ENCODE measurements at regions not wholly inside any gene's neighbourhood (a gene's known extent, or its start where the extent isn't known, plus 50 kb on each side); places are given as distances from the start of the nearest gene placed in this dataset.

GRCh38 chr16:73286346-73287267 lies 238.7 kb upstream of the ZFHX3 start:
- TF ChIP-seq CTCF (conservative IDR thresholded peaks at IDR 0.05; ENCODE audit: low read length) (no peak), EZH2phosphoT487 (IDR thresholded peaks at IDR 0.05; ENCODE audit: borderline replicate concordance, low read depth, low read length) (no peak)

Measured in OCI-LY7 (cell line).